NT2/D1 (cell line): ENCODE measurements at regions not wholly inside any gene's neighbourhood (a gene's known extent, or its start where the extent isn't known, plus 50 kb on each side); places are given as distances from the start of the nearest gene placed in this dataset.

ENCODE experiments used
- SUZ12 ChIP-seq: IDR thresholded peaks from 2 replicates; pipeline ENCODE4 v1.6.1; 2011; ENCODE audit not compliant: insufficient read length, insufficient read depth; ENCODE audit errors: extremely low read depth
- YY1 ChIP-seq: IDR thresholded peaks from 2 replicates; pipeline ENCODE4 v1.6.1; 2011; ENCODE audit not compliant: insufficient read length, insufficient read depth
- ZNF274 ChIP-seq: IDR thresholded peaks from 2 replicates; pipeline ENCODE4 v1.6.1; 2011; ENCODE audit warnings: mild to moderate bottlenecking, low read depth, low read length

DNA sequence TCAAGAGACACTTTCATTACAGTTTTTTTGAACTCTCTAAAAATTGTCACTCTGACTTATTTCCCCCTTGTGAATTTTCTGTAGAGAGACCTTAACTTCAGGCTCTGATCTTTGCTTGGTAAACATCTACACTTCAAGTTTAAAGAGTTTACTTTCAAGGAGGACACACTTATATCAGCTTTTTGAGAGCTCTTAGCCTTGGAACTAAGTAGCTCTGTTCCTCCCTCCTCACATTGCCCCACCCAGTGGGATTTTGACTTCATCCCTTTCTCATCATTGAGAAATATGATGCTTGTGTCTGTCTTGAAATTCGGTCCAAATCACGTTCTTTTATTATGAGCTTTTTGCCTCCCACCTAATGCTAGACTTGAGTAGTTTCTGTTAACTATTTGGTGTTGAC, 433.4 kb upstream of the MEIS1 start:
- TF ChIP-seq SUZ12 (no peak), YY1 (no peak), ZNF274 (no peak)
